Left lung (tissue), 4 donors: ENCODE measurements at regions not wholly inside any gene's neighbourhood (a gene's known extent, or its start where the extent isn't known, plus 50 kb on each side); places are given as distances from the start of the nearest gene placed in this dataset.

Source experiments
- ATAC-seq: fragments of 200-7000 bp; cut with Tn5 transposase; one replicate; pipeline ENCODE4 v1.9.1; 2020; ENCODE audit warnings: moderate library complexity
- DNase-seq, 4 donors: peaks; one replicate each; pipeline ENCODE4 v3.0.0-alpha.2; 2013 to 2020
- H3K27ac ChIP-seq, 2 donors: fragments of 200-600 bp; sonication (generic) in 1 of 2; one replicate each; pipeline versions ENCODE4 v1.5.0 to v1.8.0; 2020 to 2021
- H3K27me3 ChIP-seq, 2 donors: fragments of 200-600 bp; sonication (generic) in 1 of 2; one replicate each; pipeline versions ENCODE4 v1.5.0 to v1.8.0; 2020 to 2021
- H3K36me3 ChIP-seq, 2 donors: fragments of 200-600 bp; sonication (generic) in 1 of 2; one replicate each; pipeline versions ENCODE4 v1.5.0 to v1.8.0; 2020 to 2021
- H3K4me1 ChIP-seq, 2 donors: fragments of 200-600 bp; one replicate each; pipeline ENCODE4 v1.8.0; 2021
- H3K4me3 ChIP-seq, 2 donors: fragments of 200-600 bp; sonication (generic) in 1 of 2; one replicate each; pipeline versions ENCODE4 v1.5.0 to v1.8.0; 2020 to 2021; ENCODE audit warnings: mild to moderate bottlenecking in 1 of 2
- H3K9me3 ChIP-seq, 2 donors: fragments of 200-600 bp; sonication (generic) in 1 of 2; one replicate each; pipeline versions ENCODE4 v1.5.0 to v1.8.0; 2020 to 2021
- CTCF ChIP-seq, 2 donors: fragments of 200-600 bp; sonication (generic) in 1 of 2; IDR thresholded peaks; one replicate each; pipeline versions ENCODE4 v1.5.0 to v1.8.0; 2021; ENCODE audit warnings: antibody characterized with exemption in 2 of 2
- intact Hi-C, 2 donors: fragments of 100-400 bp; cut with DNase I; formaldehyde crosslinking; loops; one replicate each; pipeline versions ENCODE4 v1.11.2 to v1.14.2; 2022
- donor health status: DM: no; HTN: yes; CAD: no.
- donor health status: DM: no; HTN: no; CAD: no.

DNA sequence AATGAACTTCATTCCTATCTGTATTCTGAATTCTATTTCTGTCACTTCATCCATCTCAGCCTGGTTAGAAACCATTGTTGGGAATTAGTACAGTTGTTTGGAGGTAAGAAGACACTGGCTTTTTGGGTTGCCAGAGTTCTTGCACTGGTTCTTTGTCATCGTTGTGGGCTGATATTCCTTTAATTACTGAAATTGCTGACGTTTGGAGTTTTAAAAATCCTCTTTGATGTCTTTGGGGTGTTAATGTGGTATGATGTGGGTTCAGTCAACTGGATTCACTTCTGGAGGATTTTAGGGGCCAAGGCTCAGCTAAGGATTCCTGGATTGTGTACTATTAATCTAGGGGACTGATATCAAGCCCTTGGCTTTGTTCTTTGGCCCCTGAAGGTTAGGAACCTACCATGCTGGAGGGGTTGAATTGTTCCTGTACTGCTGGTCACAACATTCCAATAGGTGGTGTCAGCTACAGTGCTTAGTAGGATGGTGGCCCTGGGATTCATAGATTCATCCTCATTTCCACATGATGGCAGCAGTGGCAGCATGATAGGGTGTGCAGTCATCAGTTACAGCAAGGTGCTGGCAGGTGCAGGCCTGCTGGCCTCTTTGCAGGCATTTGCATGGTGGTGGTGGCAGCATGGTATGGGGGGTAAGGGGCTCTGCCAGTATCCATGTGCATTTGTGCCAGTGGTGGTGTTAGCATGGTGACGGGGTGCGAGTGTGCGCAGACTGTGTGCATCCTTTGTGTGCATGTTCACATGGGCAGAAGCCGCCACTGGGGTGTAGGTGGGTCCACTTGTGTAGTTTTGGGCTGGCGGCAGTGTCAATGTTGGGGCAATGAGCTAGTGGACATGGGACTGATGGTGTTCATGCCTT is 301.3 kb downstream of the TEX13C start:
- H3K9me3 ChIP-seq, result no peaks in the 10 kb centered on the region
- no peak for TF ChIP-seq CTCF (IDR thresholded peaks at IDR 0.05)
- H3K27me3 ChIP-seq, result no peaks in the 10 kb centered on the region
- ATAC-seq (no peak), DNase-seq (no peak)
- H3K27ac ChIP-seq, result no peak overlapping the region
- H3K4me3 ChIP-seq, result no peak overlapping the region
- H3K4me1 ChIP-seq, result no peaks in the 10 kb centered on the region
- no peaks in the 10 kb centered on the region for H3K36me3 ChIP-seq
- intact Hi-C loops, result no loop called here

DNA sequence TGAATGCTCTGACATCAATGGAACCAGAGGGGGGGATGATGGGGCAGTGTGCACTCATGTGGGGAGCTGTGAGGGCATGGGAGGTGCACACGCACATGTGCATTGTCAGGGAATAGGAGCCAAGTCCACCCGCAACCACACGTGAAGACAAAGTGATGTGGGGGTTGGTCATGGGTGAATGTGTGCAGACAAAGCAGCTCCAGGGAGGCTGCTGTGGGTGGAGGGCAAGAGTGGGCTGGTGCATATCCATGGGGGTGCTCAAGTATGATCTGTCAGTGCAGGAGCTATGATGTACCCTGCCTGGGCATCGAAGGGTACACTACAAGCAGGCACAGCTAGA is 301.9 kb downstream of the TEX13C start:
- no peak for ATAC-seq
- Histone ChIP-seq H3K27ac (no peak overlapping the region), H3K27me3 (no peaks in the 10 kb centered on the region), H3K9me3 (no peaks in the 10 kb centered on the region), H3K4me3 (no peak overlapping the region), H3K36me3 (no peaks in the 10 kb centered on the region), H3K4me1 (no peaks in the 10 kb centered on the region)
- no peak for DNase-seq
- intact Hi-C loops, result no loop called here
- no peak for TF ChIP-seq CTCF (IDR thresholded peaks at IDR 0.05)

DNA sequence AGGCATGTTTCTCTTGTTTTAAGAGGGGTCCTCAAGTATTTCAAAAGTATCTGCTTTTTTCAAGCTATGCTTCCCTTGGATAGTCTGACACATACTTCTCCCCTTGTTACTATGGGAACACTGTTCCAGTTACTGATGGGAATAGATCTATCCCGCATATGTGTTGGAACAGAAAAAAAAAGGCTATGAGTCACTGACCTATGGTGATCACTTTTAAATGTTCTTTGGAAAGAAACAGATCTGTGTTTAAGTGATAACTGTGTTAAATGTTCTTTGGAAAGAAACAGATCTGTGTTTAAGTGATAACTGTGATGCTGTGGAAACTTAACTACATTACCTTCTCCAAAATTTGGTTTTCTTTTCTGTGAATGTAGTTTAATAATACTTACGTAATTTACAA is 303.2 kb downstream of the TEX13C start:
- no peak for ATAC-seq
- Histone ChIP-seq H3K4me3 (no peak overlapping the region), H3K36me3 (no peaks in the 10 kb centered on the region), H3K27ac (no peak overlapping the region), H3K9me3 (no peaks in the 10 kb centered on the region), H3K27me3 (no peaks in the 10 kb centered on the region), H3K4me1 (no peaks in the 10 kb centered on the region)
- no peak for DNase-seq
- TF ChIP-seq CTCF (IDR thresholded peaks at IDR 0.05), result no peak
- intact Hi-C loops, result no loop called here

GRCh38 chrX:125627676-125628075 is 308.0 kb downstream of the TEX13C start:
- no peak for DNase-seq
- ATAC-seq, result no peak
- intact Hi-C loops, result no loop called here
- H3K27me3 ChIP-seq, result no peaks in the 10 kb centered on the region
- H3K27ac ChIP-seq, result no peak overlapping the region
- H3K4me1 ChIP-seq, result no peaks in the 10 kb centered on the region
- H3K36me3 ChIP-seq, result no peaks in the 10 kb centered on the region
- TF ChIP-seq CTCF (IDR thresholded peaks at IDR 0.05), result no peak
- no peak overlapping the region for H3K4me3 ChIP-seq
- H3K9me3 ChIP-seq, result no peaks in the 10 kb centered on the region

DNA sequence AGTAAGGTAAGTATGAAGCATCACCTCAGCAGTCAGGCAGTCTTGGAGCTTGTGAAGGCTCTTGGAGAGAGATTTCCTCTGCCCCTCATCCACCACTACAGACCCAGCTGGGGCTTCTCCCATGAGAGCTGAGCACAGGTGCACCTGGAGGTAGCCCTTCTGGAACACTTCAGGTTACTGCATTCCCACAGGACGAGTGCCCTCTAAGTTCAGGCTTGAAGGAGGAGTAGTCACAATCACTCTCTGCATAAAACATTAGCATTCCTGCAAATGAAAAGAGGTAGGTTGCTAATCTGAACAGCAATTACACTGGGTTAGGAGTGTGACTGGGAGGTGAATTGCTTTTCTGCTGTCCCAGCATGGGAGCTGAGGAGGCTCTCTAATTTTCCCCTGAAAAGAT is 308.8 kb downstream of the TEX13C start:
- Histone ChIP-seq H3K9me3 (no peaks in the 10 kb centered on the region), H3K27me3 (no peaks in the 10 kb centered on the region), H3K27ac (no peak overlapping the region), H3K4me3 (no peak overlapping the region), H3K4me1 (no peaks in the 10 kb centered on the region), H3K36me3 (no peaks in the 10 kb centered on the region)
- no peak for DNase-seq
- intact Hi-C loops, result no loop called here
- no peak for TF ChIP-seq CTCF (IDR thresholded peaks at IDR 0.05)
- ATAC-seq, result no peak
